ENCODE measurements at regions not wholly inside any gene's neighbourhood (a gene's known extent, or its start where the extent isn't known, plus 50 kb on each side); places are given as distances from the start of the nearest gene placed in this dataset.
"Not testable (repeated sequence)": the region's sequence is repeated elsewhere in the genome, so short reads cannot be mapped to it uniquely, and the experiment has no call there.

DNA sequence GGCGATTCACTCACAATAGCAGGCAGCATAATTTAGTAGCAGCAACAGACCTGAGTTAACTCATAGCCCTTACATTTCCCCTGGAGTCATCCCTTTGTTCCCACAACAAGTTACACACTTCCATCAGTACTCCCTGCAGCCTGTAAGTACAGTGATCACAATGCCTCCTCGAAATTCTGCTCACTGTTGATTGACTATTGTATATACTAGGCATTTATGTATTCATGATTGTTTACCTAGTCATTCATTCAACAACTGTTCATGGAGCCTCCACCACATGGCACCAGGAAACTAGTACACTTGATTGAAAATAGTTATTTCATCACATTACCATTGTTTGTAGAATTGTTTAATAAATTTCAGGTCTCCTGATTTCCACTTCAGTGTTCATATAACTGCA lies 71.4 kb upstream of the P3H2 start:
- DNase-seq: no peak

DNA sequence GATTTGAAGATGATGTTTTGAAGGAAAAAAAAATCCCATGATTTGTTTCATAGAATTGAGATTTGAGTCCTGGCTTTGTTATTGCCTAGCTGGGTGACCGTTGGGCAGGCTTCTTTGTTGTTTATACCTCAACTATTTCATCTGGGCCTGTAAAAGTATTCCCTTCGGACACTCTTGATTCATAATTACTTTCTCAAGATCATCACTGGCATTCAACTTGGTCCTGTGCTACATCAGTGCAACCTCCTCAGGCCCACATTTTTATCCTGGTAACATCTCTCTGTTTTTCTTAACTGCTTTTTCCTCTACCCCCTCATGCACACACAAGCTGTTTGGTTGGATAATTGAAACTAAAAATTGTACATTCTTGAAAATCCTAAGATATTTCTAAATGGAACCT lies 67.5 kb upstream of the P3H2 start:
- no peak for DNase-seq

DNA sequence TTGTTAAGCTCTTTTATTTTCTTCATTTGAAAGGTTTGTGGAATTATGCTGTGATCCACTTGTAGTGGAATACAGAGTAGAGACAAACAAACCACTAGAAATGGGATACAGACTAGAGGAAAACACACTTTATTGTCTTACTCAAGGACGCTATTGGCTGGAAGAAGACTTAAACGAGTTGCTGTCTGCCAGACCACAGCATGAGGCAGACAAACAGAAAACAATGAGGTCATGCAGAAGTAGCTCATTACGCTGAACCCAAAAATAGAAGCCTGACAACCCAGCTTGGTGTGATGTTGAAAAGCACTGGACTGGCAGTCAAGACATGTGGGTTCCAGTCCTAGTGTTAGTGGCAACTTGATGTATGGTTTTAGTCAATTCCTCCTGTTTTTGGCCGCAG lies 62.4 kb upstream of the P3H2 start:
- DNase-seq: no peak

DNA sequence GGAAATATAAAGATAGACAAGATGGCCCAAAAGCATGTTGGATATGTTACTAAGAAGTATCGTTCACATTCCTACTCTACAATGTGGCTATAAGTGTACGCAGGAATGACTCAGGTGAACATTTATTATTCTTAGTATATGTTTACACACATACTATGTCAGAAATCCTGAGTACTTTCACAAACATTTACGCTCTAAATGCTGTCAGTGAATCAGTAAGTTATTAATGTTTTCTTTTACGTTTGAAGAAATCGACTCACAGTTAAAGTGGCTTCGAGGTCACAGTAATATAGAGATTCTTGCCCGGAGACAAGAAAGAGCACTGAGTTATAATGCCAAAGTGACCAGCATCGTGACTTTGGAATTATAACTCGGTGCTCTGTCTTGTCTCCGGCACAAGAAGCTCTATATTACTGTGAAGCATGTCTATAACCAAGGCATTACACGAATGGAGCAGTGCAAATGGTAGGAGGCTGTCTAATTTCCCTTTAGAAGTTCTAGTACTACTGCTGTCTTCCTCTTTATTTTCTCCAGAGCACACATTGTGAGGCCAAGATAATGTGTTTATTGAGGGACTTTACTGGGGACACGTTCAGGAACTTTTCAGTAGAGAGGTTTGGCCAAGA lies 61.8 kb upstream of the P3H2 start:
- no peak for DNase-seq

DNA sequence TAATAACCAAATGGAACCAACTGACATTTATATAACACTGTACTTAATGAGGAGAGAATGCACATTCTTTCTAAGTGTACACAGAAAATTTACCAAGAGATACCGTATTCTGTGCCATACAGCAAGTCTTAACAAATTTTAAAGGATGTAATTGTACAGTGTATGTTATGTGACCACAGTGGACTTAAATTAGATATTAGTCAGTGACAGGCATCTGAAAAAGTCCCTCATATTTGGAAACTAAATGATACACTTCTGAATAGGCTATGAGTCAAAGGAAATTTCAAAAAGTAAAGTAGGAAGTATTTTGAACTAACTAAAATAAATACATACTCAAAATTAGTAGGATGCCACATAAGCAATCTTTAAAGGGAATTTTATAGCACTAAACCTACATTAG lies 59.6 kb upstream of the P3H2 start:
- no peak for DNase-seq

DNA sequence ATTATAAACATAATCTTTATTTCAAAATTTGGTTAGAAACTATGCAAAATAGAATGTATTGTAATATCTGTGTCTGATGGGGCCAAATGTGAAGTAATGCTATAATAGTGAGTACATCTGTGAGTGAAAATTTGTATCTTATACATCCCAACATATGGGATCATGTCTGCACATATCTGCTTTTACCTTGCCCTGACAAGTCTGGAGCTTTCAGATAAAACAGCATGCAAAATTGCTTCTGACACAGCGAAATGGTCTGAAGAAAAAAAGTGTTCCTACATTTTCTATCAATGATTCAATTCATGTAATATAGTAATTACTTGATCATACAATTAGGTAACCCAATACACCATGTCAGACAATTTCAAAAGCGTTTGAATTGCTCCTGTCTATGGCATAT lies 58.1 kb upstream of the P3H2 start:
- DNase-seq: no peak

DNA sequence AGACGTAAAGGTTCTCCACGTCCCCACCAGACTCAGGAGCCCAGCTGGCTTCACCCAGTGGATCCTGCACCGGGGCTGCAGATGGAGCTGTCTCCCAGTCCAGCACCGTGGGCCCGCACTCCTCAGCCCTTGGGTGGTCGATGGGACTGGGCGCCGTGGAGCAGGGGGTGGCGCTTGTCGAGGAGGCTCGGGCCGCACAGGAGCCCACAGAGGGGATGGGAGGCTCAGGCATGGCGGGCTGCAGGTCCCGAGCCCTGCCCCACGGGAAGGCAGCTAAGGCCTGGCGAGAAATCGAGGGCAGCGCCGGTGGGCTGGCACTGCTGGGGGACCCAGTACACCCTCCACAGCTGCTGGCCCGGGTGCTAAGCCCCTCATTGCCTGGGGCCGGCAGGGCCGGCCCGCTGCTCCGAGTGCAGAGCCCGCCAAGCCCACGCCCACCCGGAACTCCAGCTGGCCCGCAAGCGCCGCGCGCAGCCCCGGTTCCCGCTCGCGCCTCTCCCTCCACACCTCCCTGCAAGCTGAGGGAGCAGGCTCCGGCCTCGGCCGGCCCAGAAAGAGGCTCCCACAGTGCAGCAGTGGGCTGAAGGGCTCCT lies 56.3 kb upstream of the P3H2 start:
- not testable (repeated sequence) for DNase-seq

DNA sequence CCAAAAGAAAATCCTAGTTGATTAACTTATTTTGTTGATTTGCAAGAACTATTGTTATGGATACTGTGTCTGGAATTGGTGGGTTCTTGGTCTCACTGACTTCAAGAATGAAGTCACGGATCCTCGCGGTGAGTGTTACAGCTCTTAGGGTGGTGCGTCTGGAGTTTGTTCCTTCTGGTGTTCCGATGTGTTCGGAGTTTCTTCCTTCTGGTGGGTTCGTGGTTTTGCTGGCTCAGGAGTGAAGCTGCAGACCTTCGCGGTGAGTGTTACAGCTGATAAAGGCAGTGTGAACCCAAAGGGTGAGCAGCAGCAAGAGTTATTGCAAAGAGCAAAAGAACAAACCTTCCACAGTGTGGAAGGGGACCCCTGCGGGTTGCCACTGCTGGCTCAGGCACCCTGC lies 55.4 kb upstream of the P3H2 start:
- not testable (repeated sequence) for DNase-seq

DNA sequence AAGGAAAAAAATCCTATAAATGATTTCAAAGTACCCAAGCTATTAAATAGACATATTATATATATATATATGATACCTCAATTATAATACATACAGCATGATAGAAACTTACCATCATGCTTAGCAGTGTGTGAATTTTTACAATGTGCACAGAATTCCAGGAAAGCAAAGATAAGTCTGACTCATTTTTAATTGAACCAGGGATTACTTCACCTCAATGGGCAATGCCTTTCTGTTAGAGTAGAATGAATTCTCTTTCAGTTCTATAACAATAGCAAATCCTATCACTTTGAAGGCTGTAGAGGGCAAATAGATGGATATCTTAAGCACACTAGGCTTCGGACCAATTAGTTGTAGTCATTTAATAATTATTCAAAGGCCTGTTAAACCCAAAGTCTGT lies 54.8 kb upstream of the P3H2 start:
- DNase-seq: no peak

DNA sequence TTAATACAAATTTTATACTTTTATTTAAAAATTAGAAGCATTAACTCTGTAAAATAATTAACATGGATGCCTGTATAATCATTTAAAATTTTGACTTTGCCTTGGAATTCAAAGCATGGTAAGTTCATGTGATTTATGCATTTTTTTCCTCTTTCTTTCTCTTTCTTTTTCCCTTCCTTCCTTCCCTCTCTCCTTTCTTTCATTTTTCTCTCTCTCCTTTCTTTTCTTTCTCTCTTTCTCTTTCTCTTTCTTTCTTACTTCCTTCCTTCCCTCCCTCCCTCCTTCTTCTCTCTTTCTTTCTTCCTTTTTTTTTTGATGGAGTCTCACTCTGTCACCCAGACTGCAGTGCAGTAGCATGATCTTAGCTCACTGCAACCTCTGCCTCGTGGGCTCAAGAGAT lies 53.8 kb upstream of the P3H2 start:
- no peak for DNase-seq

DNA sequence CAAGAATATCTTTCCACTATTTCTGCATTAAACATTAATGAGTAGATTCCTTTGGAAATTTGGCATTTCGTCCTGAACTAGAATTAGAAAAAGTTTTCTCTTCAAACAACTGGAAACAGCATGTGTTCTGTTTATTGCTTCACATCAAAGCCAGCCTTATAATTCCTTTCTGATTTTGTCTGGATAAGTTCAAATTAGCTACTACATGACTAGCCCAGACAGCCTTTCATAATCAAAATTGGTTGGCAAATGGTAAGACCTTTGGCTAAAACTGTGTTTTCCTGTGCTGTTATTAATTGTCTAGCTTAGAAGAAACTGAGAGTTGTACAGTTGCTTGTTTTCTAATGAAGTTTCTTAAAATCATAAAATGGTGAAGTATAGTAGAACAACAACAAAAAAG lies 52.7 kb upstream of the P3H2 start:
- DNase-seq: no peak

DNA sequence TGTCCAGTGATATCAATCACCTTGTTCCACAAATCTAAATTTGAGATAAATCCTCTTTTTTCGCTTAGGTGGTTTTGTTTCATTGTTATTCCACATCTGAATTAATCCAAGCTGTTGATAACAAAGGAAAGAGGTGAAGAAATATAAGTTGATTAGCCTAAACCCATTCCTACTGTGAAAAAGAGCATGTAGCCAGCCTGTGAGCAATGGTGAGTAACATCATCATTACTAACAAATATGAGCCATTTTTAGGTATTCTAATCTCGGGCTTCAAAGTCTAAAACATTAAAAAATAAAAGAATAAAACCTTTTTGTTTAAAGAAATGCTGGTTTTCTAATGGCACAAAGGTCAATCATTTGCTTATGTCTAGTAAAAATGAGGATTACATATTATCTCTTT lies 52.1 kb upstream of the P3H2 start:
- DNase-seq: no peak

Measured in muscle of arm (tissue), 1 donor.